ENCODE measurements at regions not wholly inside any gene's neighbourhood (a gene's known extent, or its start where the extent isn't known, plus 50 kb on each side); places are given as distances from the start of the nearest gene placed in this dataset.
A peak's percentile ranks its signal among the peaks of the same experiment; 100 is the strongest.
"Not testable (repeated sequence)": the region's sequence is repeated elsewhere in the genome, so short reads cannot be mapped to it uniquely, and the experiment has no call there.

DNA sequence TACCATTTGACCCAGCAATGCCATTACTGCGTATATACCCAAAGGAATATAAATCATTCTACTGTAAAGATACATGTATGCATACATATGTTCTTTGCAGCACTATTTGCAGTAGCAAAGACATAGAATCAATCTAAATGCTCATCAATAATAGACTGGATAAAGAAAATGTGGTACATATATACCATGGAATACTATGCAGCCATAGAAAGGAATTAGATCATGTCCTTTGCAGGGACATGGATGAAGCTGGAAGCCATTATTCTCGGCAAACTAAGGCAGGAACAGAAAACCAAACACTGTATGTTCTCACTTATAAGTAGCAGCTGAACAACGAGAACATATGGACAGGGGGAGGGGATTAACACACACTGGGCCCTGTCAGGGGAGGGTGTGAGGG, 54.8 kb upstream of the ZNF30 start:
- not testable (repeated sequence) for DNase-seq (ENCODE audit: low read depth, low spot score); H3K27ac ChIP-seq

DNA sequence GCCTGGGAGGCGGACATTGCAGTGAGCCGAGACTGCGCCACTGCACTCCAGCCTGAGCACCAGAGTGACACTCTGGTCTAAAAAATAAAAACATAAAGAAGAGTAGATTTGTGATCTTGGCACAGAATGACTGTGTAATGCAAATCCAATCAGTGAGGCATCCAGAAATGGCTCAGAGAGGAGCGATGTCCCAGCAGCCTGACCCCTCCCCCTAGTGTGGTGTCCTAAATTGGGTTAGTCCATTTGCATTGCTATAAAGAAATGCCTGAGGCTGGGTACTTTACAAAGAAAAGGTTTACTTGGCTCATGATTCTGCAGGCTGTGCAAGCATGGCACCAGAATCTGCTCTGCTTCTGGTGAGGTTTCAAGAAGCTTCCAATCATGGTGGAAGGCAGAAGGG, 59.1 kb upstream of the ZNF30 start:
- H3K27ac ChIP-seq, result no peak overlapping the region
- no peak for DNase-seq (ENCODE audit: low read depth, low spot score)

DNA sequence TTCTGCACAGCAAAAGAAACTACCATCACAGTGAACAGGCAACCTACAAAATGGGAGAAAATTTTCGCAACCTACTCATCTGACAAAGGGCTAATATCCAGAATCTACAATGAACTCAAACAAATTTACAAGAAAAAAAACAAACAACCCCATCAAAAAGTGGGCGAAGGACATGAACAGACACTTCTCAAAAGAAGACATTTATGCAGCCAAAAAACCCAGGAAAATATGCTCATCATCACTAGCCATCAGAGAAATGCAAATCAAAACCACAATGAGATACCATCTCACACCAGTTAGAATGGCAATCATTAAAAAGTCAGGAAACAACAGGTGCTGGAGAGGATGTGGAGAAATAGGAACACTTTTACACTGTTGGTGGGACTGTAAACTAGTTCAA, 61.5 kb upstream of the ZNF30 start:
- H3K27ac ChIP-seq, result not testable (repeated sequence)

DNA sequence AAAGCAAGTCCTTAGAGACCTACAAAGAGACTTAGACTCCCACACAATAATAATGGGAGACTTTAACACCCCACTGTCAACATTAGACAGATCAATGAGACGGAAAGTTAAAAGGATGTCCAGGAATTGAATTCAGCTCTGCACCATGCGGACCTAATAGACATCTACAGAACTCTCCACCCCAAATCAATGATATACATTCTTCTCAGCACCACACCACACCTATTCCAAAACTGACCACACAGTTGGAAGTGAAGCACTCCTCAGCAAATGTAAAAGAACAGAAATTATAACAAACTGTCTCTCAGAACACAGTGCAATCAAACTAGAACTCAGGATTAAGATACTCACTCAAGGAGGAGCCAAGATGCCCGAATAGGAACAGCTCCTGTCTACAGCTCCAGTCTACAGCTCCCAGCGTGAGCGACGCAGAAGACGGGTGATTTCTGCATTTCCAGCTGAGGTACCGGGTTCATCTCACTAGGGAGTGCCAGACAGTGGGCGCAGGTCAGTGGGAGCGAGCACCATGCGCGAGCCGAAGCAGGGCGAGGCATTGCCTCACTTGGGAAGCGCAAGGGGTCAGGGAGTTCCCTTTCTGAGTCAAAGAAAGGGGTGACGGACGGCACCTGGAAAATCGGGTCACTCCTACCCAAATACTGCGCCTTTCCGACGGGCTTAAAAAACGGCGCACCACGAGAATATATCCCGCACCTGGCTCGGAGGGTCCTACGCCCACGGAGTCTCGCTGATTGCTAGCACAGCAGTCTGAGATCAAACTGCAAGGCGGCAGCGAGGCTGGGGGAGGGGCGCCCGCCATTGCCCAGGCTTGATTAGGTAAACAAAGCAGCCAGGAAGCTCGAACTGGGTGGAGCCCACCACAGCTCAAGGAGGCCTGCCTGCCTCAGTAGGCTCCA, 66.6 kb upstream of the ZNF30 start:
- DNase-seq (ENCODE audit: low read depth, low spot score), result not testable (repeated sequence)
- peak overlapping the region; percentile 15 for H3K27ac ChIP-seq

More for the DNA sequence above, 61.5 kb upstream of the ZNF30 start:
- DNase-seq (ENCODE audit: low read depth, low spot score), result not testable (repeated sequence)

DNA sequence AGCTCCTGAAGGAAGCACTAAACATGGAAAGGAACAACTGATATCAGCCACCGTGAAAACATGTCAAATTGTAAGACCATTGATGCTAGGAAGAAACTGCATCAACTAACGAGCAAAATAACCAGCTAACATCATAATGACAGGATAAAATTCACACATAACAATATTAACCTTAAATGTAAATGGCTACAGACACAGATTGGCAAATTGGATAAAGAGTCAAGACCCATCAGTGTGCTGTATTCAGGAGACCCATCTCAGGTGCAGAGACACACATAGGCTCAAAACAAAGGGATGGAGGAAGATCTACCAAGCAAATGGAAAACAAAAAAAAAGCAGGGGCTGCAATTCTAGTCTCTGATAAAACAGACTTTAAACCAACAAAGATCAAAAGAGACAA, 67.4 kb upstream of the ZNF30 start:
- not testable (repeated sequence) for H3K27ac ChIP-seq; DNase-seq (ENCODE audit: low read depth, low spot score)

DNA sequence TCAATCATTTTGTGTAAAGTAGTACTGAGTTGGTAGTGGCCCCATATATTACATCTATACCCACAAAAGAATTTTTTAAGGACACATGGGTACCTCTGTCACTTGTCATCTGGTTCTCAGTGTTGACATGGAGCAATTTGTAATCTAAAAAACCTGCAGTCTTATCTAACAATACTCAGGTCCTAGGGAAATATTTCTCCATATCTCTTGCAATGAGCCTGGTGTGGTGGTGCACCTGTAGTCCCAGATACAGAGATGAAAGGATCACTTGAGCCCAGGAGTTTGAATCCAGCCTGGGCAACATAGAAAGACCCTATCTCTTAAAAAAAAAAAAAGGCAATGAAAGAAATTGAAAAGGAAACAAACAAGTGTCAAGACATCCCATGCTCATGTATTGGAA, 70.7 kb upstream of the ZNF30 start:
- no peak for DNase-seq (ENCODE audit: low read depth, low spot score)
- H3K27ac ChIP-seq, result no peak overlapping the region

DNA sequence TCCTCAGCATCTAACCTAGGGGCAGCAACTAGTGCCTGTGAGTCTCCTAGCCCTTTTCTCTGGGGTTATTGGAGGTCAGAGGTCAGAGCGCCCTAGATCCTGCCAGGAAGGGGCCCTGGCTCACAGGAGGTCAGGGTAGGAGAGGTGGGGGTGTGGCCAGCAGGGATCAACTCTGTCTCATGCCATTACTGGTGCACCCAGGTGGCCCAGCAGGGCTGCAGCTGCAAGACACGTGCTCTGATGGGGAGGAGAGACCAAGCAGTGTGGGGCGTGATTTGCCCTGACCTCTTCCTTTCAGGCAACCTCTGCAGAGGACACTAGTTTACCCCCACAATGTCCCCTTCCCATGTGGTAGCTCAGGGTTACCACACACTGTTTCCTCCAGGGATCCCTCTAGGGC, 73.3 kb upstream of the ZNF30 start:
- DNase-seq (ENCODE audit: low read depth, low spot score), result no peak
- no peak overlapping the region for H3K27ac ChIP-seq

DNA sequence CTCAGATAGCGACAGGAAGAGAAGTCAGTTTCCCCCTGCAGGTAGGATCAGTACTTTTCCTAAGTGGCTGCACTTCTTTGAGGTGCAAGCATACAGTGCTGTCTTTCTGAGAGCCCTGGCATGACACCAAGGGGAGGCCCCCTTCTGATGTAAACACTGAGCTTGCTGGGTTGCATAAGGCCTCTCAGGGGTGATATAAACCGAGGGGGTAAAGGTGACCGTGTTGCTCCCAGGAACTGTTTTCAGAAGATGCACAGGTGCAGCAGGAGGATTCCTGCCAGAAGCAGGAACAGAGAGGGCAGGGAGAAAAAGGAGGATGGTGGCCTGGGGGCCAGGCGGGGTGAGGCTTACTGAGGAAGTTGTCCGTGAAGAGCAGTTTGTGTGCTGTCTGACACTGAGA, 74.0 kb upstream of the ZNF30 start:
- H3K27ac ChIP-seq, result no peak overlapping the region
- no peak for DNase-seq (ENCODE audit: low read depth, low spot score)

DNA sequence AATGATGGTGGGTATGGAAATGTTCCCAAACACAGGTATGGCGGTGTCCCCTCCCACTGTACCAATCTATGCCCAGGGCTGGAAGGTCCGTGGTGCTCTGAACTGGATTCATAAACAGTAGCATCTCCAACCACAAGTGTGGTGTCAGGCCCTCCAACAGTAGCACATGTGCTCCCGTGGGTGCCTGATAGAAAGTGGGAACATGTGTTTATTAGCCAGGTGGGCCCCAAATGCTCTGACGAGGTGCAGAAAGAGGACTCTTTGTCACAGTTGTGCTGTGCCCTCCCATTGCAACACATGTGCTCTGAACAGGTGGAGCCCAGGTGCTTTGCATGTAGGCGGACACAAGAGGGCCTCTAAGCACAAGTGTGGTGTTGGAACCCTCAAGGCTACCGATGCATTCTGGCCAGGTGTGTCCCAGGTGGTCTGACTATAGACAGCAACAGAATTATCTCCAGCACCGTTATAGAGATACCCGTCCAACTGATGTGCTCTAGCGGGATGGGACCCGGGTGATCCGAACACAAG, 75.4 kb upstream of the ZNF30 start:
- DNase-seq (ENCODE audit: low read depth, low spot score), result no peak

DNA sequence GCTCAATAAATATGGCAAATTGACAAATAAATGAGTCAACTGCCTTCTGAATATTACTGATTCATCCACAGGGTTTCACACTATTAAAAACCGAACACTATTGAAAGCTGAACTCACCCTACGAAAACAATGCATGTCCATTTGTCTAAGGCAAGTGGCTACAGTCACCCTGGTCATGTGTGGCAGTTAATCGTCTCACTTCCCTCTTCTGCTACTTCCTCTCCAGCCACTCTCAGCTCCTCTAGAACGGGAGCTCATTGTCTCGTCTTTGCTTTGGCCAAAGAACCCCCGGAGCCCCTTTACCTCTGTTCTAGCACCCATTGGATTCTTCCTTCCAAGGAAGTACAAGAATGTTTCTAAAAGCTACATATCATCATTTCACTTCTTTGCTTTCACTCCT, 74.4 kb upstream of the ZNF599 start:
- DNase-seq (ENCODE audit: low read depth, low spot score), result no peak

More for the DNA sequence above, 75.4 kb upstream of the ZNF30 start:
- H3K27ac ChIP-seq, result no peak overlapping the region

DNA sequence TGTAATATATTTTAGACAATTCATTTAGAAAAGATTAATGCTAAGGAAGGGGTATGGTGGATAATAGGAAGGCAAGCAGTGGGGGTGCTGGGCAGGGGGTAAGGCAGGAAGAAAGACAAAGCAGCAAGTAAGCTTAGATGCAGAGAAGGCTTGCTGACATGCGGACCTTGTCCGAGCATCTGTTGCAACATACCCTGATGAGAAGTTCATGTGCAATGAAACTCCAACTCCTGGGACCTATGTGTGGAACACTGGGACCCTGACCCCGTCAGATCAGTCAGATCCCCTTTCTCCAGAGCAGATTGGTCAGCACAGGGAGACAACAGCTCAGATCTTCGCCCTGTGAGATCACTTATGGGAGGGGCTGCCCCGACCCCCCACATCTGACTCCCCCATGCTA, 71.3 kb upstream of the ZNF599 start:
- no peak overlapping the region for H3K27ac ChIP-seq
- DNase-seq (ENCODE audit: low read depth, low spot score), result no peak

More for the DNA sequence above, 74.4 kb upstream of the ZNF599 start:
- H3K27ac ChIP-seq, result no peak overlapping the region

DNA sequence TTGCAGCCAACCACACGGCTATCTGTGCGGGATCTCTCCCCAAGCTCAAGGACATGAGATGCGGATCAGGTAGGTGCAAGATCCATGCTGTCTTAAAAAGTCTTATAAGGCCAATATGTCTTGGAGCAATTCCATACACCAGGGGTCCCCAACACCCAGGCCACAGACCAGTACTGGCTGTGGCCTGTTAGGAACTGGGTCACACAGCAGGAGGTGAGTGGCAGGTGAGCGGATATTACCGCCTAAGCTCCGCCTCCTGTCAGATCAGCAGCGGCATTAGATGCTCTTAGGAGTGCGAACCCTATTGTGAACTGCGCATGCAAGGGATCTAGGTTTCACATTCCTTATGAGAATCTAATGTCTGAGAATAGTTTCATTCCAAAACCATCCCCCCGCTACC, 68.8 kb upstream of the ZNF599 start:
- no peak overlapping the region for H3K27ac ChIP-seq
- no peak for DNase-seq (ENCODE audit: low read depth, low spot score)

DNA sequence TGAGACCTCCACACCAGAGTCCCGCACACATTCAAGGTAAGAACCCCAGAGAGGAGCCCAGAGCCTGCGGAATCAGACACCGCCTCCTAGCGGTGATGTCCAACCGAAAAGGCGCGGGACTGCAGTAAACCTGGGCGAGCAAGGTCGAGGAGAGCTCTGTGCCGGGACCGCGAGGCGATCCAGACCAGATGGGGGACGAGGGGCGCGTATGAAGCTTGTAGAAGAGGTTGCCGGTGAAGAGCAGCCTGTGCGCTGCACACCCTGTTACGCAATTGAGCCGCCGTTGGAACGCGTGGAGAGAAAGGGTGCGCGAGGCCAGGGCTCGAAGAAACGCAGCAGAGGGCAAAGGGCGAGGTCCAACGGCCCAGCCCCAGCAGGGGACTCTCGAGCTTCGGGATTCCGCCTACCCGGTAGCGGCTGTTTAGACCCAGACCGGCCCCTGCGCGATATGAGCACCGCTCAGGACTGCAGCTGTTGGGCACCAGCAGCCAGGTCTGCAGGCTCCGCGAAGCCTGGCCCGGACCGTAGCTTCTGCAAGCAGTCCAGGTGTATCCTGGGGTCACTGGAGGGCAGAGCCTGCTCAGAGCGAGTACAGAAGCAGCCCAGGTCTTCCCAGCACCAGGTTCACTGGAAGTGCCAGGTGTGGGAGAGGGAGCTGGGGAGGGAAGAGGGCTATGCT, 65.9 kb upstream of the ZNF599 start:
- H3K27ac ChIP-seq, result no peak overlapping the region
- DNase-seq (ENCODE audit: low read depth, low spot score), result no peak

DNA sequence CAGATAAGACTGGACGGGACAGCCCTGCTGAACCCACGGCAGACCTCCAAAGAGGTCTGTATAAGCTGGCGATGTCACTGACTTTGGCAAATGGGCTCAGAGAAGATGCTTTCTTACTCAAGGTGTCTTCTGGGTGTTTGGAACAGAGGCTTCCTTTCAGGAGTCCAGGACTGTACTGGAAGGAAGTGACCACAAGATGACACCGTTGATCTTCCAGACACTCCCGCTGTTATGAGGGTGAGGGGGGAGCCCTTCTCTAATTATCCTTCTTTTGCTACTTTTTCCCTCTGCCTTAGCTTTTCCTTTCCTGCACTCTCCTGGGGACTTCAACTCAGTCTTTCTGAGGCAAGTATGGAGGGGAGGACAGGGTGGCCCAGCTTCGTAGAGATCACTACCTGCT, 65.2 kb upstream of the ZNF599 start:
- no peak for DNase-seq (ENCODE audit: low read depth, low spot score)
- H3K27ac ChIP-seq, result no peak overlapping the region

DNA sequence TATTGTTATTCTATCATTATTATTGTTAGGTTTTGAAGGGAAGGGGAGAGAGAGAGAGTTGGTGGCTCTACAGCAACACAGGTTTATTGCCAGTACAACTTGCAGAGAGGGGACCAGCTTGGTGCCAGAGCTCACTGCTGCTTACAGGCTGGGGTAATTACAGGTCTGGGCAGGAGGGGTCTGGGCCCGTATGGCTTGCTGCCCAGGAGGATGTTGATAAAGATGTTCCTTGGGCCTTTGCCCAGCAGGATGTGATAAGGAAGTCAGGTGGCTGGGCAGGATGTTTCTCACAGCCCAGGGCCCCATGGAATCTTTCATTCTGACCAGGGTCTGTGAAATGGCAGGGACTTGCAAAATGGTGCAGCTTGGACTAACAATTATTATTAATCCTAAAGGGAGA, 64.2 kb upstream of the ZNF599 start:
- H3K27ac ChIP-seq, result no peak overlapping the region
- DNase-seq (ENCODE audit: low read depth, low spot score), result no peak

DNA sequence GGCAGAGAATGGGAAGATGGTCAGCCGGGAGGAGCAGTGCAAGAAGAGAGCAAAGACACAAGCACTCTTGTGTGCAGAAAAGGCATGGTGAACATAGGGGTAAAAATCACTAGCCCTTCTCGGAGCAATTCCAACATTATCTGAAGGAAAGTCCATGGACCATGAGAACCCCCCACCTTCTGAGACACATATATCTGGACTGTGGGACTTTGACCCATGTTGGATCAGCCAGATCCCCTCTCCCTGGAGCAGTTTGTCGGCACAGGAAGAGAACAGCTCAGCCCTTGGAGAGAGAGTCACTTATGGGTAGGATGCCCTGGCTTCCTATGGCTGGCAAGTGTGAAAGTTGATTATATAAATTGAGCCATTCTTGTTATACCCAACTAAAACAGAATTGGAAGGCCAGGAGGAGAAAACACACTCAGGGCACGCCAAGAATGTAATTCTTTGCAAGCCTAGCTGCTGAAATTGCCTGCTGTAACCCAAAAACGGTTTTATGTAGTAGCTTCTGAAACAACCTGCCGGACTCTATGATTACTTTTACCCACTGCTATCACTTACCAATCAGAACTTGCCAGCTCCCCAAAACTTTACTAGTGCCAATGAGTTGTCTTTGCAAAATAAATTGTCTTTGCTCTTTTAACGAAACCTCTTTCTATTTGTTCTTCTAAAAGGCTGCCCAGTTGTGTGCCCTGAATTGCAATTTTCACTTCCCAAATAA, 62.8 kb upstream of the ZNF599 start:
- H3K27ac ChIP-seq, result no peak overlapping the region
- DNase-seq (ENCODE audit: low read depth, low spot score), result no peak

DNA sequence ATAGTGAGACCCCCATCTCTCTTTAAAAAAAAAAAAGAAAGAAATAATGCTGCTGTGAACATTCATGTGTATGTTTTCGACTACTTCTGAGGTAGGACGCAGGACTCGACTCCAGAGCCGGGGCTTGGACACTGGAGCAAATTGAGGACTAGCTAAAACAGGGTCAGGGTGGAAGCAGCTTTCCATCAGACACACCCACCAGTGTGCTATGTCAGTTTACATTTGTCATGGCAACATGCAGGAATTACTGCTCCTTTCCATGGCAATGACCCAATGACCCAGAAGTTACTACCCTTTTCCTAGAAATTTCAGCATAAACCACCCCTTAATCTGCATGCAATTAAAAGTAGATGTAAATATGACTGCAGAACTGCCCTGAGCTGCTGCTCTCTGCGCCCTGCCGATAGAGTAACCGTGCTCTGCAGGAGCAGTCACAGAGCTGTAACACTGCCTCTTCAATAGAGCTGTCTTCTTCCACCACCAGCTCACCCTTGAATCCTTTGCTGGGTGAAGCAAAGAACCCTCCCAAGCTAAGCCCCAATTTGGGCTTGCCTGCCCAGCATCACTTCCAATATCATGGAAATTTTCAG, 61.6 kb upstream of the ZNF599 start:
- no peak overlapping the region for H3K27ac ChIP-seq
- DNase-seq (ENCODE audit: low read depth, low spot score), result no peak

DNA sequence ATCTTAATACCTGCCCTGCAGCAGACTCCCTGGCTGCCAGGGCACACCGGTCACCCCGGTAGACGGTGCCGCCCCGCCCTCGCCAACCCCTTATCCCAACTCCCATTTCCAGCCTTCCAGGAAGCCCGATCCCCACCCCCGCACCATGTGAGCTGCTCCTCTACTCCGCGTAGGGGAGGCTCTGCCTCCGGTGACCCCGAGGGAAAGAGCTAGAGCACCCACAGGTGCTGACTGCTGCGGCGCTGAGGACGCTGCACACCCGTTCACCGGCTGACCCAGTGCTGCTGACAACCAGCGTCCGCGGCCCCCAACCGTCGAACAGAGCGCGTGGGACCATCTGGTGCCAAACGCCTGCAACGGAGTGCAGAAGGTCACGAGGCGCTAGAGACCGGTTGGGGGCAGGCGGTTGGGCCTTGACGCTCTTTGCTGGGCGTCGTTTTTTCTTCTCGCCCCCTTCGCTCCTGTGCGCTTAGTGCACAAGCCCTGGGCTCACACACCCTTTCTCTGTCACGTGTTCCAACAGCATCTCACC, 59.6 kb upstream of the ZNF599 start:
- no peak overlapping the region for H3K27ac ChIP-seq

DNA sequence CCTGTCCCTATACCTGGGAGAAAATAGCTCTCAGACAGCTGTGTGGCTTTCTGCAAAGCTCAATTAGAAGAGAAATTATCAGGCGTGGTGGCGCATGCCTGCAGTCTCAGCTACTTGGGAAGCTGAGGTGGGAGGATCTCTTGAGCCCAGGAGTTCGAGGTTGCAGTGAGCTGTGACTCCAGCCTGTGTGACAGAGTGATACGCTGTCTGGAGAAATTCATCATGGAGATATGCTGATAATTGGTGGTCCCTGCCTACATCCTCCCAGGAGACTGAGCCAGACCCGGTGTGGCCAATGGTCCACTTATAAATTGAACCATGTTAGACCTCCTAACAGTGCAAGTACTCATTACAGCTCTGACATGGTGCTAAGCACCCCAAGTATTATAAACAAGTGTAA, 58.7 kb upstream of the ZNF599 start:
- no peak for DNase-seq (ENCODE audit: low read depth, low spot score)
- H3K27ac ChIP-seq, result no peak overlapping the region

More for the DNA sequence above, 59.6 kb upstream of the ZNF599 start:
- no peak for DNase-seq (ENCODE audit: low read depth, low spot score)

DNA sequence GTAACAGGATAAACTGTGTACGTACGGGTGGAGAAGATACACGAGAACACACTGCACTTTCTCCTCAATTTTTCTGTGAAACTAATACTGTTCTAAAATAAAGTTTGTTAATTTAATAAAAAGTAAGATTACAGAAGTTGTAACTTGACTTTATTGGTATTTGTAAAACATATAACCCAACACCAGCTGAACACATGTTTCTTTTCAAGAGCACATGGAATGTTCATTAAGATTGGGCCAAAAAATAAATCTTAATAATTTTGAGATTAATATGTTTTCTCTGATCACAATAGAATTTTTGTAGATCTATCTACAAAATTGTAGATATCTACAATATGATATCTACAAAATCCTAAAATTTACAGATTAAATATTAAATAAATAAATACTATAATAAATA, 55.1 kb upstream of the ZNF599 start:
- no peak for DNase-seq (ENCODE audit: low read depth, low spot score)
- H3K27ac ChIP-seq, result no peak overlapping the region

Data from epithelial cell of prostate (primary cell).